Activated naive CD8-positive, alpha-beta T cell treated with anti-CD3 and anti-CD28 coated beads for 36 hours (primary cell): ENCODE measurements at regions not wholly inside any gene's neighbourhood (a gene's known extent, or its start where the extent isn't known, plus 50 kb on each side); places are given as distances from the start of the nearest gene placed in this dataset.

ENCODE experiments used
- DNase-seq: peaks from one replicate; pipeline ENCODE4 v3.0.0; 2021
- H3K27ac Mint-ChIP-seq: one replicate; pipeline ENCODE4 v1.8.0; 2022; ENCODE audit warnings: mild to moderate bottlenecking, moderate library complexity, mixed read lengths
- H3K27me3 Mint-ChIP-seq: one replicate; pipeline ENCODE4 v1.8.0; 2022; ENCODE audit warnings: mild to moderate bottlenecking, mixed read lengths
- H3K36me3 Mint-ChIP-seq: one replicate; pipeline ENCODE4 v1.8.0; 2021; ENCODE audit warnings: mild to moderate bottlenecking, mixed read lengths
- H3K4me1 Mint-ChIP-seq: one replicate; pipeline ENCODE4 v1.8.0; 2021; ENCODE audit warnings: mixed read lengths
- H3K4me3 Mint-ChIP-seq: one replicate; pipeline ENCODE4 v1.8.0; 2022; ENCODE audit warnings: mild to moderate bottlenecking, moderate library complexity, mixed read lengths
- H3K9me3 Mint-ChIP-seq: one replicate; pipeline ENCODE4 v1.8.0; 2022; ENCODE audit warnings: mixed read lengths

GRCh38 chr4:175412161-175412560, 399.9 kb downstream of the GPM6A start:
- Mint-ChIP-seq H3K4me3 (no peak overlapping the region), H3K27me3 (no peaks in the 10 kb centered on the region)

GRCh38 chr4:175412746-175413145, 399.3 kb downstream of the GPM6A start:
- peaks cover 9% of the 10 kb centered on the region for H3K9me3 Mint-ChIP-seq
- no peak overlapping the region for H3K27ac Mint-ChIP-seq
- H3K36me3 Mint-ChIP-seq = no peaks in the 10 kb centered on the region
- H3K27me3 Mint-ChIP-seq = no peaks in the 10 kb centered on the region
- H3K4me1 Mint-ChIP-seq = no peaks in the 10 kb centered on the region
- H3K4me3 Mint-ChIP-seq = no peak overlapping the region
- DNase-seq = no peak

More at GRCh38 chr4:175412161-175412560, 399.9 kb downstream of the GPM6A start:
- Mint-ChIP-seq H3K36me3 (no peaks in the 10 kb centered on the region), H3K4me1 (no peaks in the 10 kb centered on the region), H3K27ac (no peak overlapping the region), H3K9me3 (peaks cover 9% of the 10 kb centered on the region)
- DNase-seq = no peak

- H3K9me3 Mint-ChIP-seq = peaks cover 9% of the 10 kb centered on the region
- no peaks in the 10 kb centered on the region for H3K4me1 Mint-ChIP-seq
- no peak for DNase-seq
- H3K36me3 Mint-ChIP-seq = no peaks in the 10 kb centered on the region
- H3K27ac Mint-ChIP-seq = no peak overlapping the region
- H3K4me3 Mint-ChIP-seq = no peak overlapping the region
- no peaks in the 10 kb centered on the region for H3K27me3 Mint-ChIP-seq
These were observed 398.5 kb downstream of the GPM6A start for GRCh38 chr4:175413561-175413960.

GRCh38 chr4:175414602-175415001, 397.5 kb downstream of the GPM6A start:
- Mint-ChIP-seq H3K4me3 (no peak overlapping the region), H3K4me1 (no peaks in the 10 kb centered on the region), H3K36me3 (no peaks in the 10 kb centered on the region), H3K27ac (no peak overlapping the region), H3K27me3 (no peaks in the 10 kb centered on the region), H3K9me3 (peaks cover 9% of the 10 kb centered on the region)
- DNase-seq = no peak

GRCh38 chr4:175418516-175418915, 393.5 kb downstream of the GPM6A start:
- Mint-ChIP-seq H3K9me3 (peaks cover 9% of the 10 kb centered on the region), H3K27me3 (no peaks in the 10 kb centered on the region), H3K4me3 (no peak overlapping the region), H3K4me1 (no peaks in the 10 kb centered on the region), H3K36me3 (no peaks in the 10 kb centered on the region), H3K27ac (no peak overlapping the region)
- no peak for DNase-seq

- Mint-ChIP-seq H3K27ac (no peak overlapping the region), H3K4me1 (no peaks in the 10 kb centered on the region), H3K9me3 (peaks cover 9% of the 10 kb centered on the region), H3K4me3 (no peak overlapping the region), H3K27me3 (no peaks in the 10 kb centered on the region), H3K36me3 (no peaks in the 10 kb centered on the region)
- DNase-seq = no peak
These were observed 392.8 kb downstream of the GPM6A start for GRCh38 chr4:175419236-175419718.

GRCh38 chr4:175421506-175421905, 390.6 kb downstream of the GPM6A start:
- no peak overlapping the region for H3K27ac Mint-ChIP-seq
- H3K27me3 Mint-ChIP-seq = no peaks in the 10 kb centered on the region
- no peak for DNase-seq
- no peaks in the 10 kb centered on the region for H3K4me1 Mint-ChIP-seq
- no peaks in the 10 kb centered on the region for H3K36me3 Mint-ChIP-seq
- no peaks in the 10 kb centered on the region for H3K9me3 Mint-ChIP-seq
- H3K4me3 Mint-ChIP-seq = no peak overlapping the region

- Mint-ChIP-seq H3K9me3 (no peaks in the 10 kb centered on the region), H3K4me3 (no peak overlapping the region), H3K36me3 (no peaks in the 10 kb centered on the region), H3K27ac (no peak overlapping the region), H3K4me1 (no peaks in the 10 kb centered on the region), H3K27me3 (no peaks in the 10 kb centered on the region)
- DNase-seq = no peak
These were observed 389.7 kb downstream of the GPM6A start for GRCh38 chr4:175422331-175422730.

GRCh38 chr4:175424111-175424510, 388.0 kb downstream of the GPM6A start:
- DNase-seq = no peak
- H3K4me3 Mint-ChIP-seq = no peak overlapping the region

GRCh38 chr4:175427751-175428150, 384.3 kb downstream of the GPM6A start:
- no peaks in the 10 kb centered on the region for H3K27me3 Mint-ChIP-seq
- H3K9me3 Mint-ChIP-seq = no peaks in the 10 kb centered on the region
- DNase-seq = no peak
- H3K27ac Mint-ChIP-seq = no peak overlapping the region
- no peaks in the 10 kb centered on the region for H3K4me1 Mint-ChIP-seq
- H3K4me3 Mint-ChIP-seq = no peak overlapping the region
- no peaks in the 10 kb centered on the region for H3K36me3 Mint-ChIP-seq

More at GRCh38 chr4:175424111-175424510, 388.0 kb downstream of the GPM6A start:
- H3K9me3 Mint-ChIP-seq = no peaks in the 10 kb centered on the region
- H3K4me1 Mint-ChIP-seq = no peaks in the 10 kb centered on the region
- H3K27ac Mint-ChIP-seq = no peak overlapping the region
- no peaks in the 10 kb centered on the region for H3K36me3 Mint-ChIP-seq
- no peaks in the 10 kb centered on the region for H3K27me3 Mint-ChIP-seq

GRCh38 chr4:175431694-175432093, 380.4 kb downstream of the GPM6A start:
- Mint-ChIP-seq H3K4me1 (no peaks in the 10 kb centered on the region), H3K9me3 (peaks cover 2% of the 10 kb centered on the region), H3K27ac (no peak overlapping the region), H3K36me3 (no peaks in the 10 kb centered on the region), H3K4me3 (no peak overlapping the region), H3K27me3 (no peaks in the 10 kb centered on the region)
- DNase-seq = no peak

GRCh38 chr4:175435381-175435783, 376.7 kb downstream of the GPM6A start:
- Mint-ChIP-seq H3K36me3 (no peaks in the 10 kb centered on the region), H3K27me3 (no peaks in the 10 kb centered on the region), H3K27ac (no peak overlapping the region), H3K4me3 (no peak overlapping the region), H3K9me3 (peaks cover 2% of the 10 kb centered on the region), H3K4me1 (no peaks in the 10 kb centered on the region)
- no peak for DNase-seq

- Mint-ChIP-seq H3K36me3 (no peaks in the 10 kb centered on the region), H3K4me3 (no peak overlapping the region), H3K27ac (no peak overlapping the region), H3K9me3 (peaks cover 2% of the 10 kb centered on the region), H3K27me3 (no peaks in the 10 kb centered on the region), H3K4me1 (no peaks in the 10 kb centered on the region)
- no peak for DNase-seq
These were observed 375.9 kb downstream of the GPM6A start for GRCh38 chr4:175436196-175436595.

GRCh38 chr4:175440786-175441185, 371.3 kb downstream of the GPM6A start:
- Mint-ChIP-seq H3K36me3 (no peaks in the 10 kb centered on the region), H3K4me1 (no peaks in the 10 kb centered on the region)

GRCh38 chr4:175441256-175441655, 370.8 kb downstream of the GPM6A start:
- no peaks in the 10 kb centered on the region for H3K27me3 Mint-ChIP-seq
- no peaks in the 10 kb centered on the region for H3K36me3 Mint-ChIP-seq
- DNase-seq = no peak
- H3K4me3 Mint-ChIP-seq = no peak overlapping the region
- no peak overlapping the region for H3K27ac Mint-ChIP-seq
- H3K9me3 Mint-ChIP-seq = no peaks in the 10 kb centered on the region
- H3K4me1 Mint-ChIP-seq = no peaks in the 10 kb centered on the region

More at GRCh38 chr4:175440786-175441185, 371.3 kb downstream of the GPM6A start:
- DNase-seq = no peak
- Mint-ChIP-seq H3K4me3 (no peak overlapping the region), H3K9me3 (no peaks in the 10 kb centered on the region), H3K27ac (no peak overlapping the region), H3K27me3 (no peaks in the 10 kb centered on the region)

GRCh38 chr4:175443547-175443946, 368.5 kb downstream of the GPM6A start:
- Mint-ChIP-seq H3K36me3 (no peaks in the 10 kb centered on the region), H3K9me3 (no peaks in the 10 kb centered on the region), H3K27ac (no peak overlapping the region), H3K27me3 (no peaks in the 10 kb centered on the region), H3K4me1 (no peaks in the 10 kb centered on the region), H3K4me3 (no peak overlapping the region)
- DNase-seq = no peak

GRCh38 chr4:175444512-175444911, 367.6 kb downstream of the GPM6A start:
- Mint-ChIP-seq H3K9me3 (no peaks in the 10 kb centered on the region), H3K27me3 (no peaks in the 10 kb centered on the region), H3K27ac (no peak overlapping the region), H3K4me1 (no peaks in the 10 kb centered on the region), H3K36me3 (no peaks in the 10 kb centered on the region), H3K4me3 (no peak overlapping the region)
- no peak for DNase-seq
